Neural cell (in vitro differentiated cells): ENCODE measurements at regions not wholly inside any gene's neighbourhood (a gene's known extent, or its start where the extent isn't known, plus 50 kb on each side); places are given as distances from the start of the nearest gene placed in this dataset.

Experiments used
- H2AFZ ChIP-seq: fragments of 200-600, 300-800 bp; sonication (generic), shearing (Covaris generic); 2 replicates; pipeline ENCODE4 v1.6.0; 2014; ENCODE audit warnings: low read depth, mild to moderate bottlenecking, antibody characterized with exemption, low read length, moderate library complexity
- H3F3A ChIP-seq: fragments of 200-600 bp; shearing (Covaris generic); 2 replicates; pipeline ENCODE4 v1.6.1; 2016; ENCODE audit warnings: mild to moderate bottlenecking, moderate library complexity, mixed read lengths, antibody characterized with exemption, low read length; ENCODE audit not compliant: insufficient read depth, poor library complexity, severe bottlenecking
- H3K27ac ChIP-seq: fragments of 200-600, 300-800 bp; sonication (generic), shearing (Covaris generic); 2 replicates; pipeline ENCODE4 v1.5.1; 2014; ENCODE audit warnings: mild to moderate bottlenecking, low read length, moderate library complexity
- H3K27me3 ChIP-seq: fragments of 300-800, 200-600 bp; sonication (generic), shearing (Covaris generic); 2 replicates; pipeline ENCODE4 v1.6.0; 2014; ENCODE audit warnings: mild to moderate bottlenecking, low read depth, low read length, moderate library complexity; ENCODE audit not compliant: insufficient read depth
- H3K36me3 ChIP-seq: fragments of 300-800, 200-600 bp; sonication (generic), shearing (Covaris generic); 2 replicates; pipeline ENCODE4 v1.5.1; 2014; ENCODE audit warnings: mild to moderate bottlenecking, antibody characterized with exemption, low read length, moderate library complexity; ENCODE audit not compliant: insufficient read depth
- H3K4me2 ChIP-seq: fragments of 300-800, 200-600 bp; sonication (generic), shearing (Covaris generic); 2 replicates; pipeline ENCODE4 v1.6.0; 2014; ENCODE audit warnings: mild to moderate bottlenecking, low read length
- H3K4me3 ChIP-seq: fragments of 300-800, 200-600 bp; sonication (generic), shearing (Covaris generic); 2 replicates; pipeline ENCODE4 v1.5.1; 2014; ENCODE audit warnings: mild to moderate bottlenecking, low read length, moderate library complexity
- H3K79me2 ChIP-seq: fragments of 200-600 bp; shearing (Covaris generic); replicated peaks from 2 replicates; pipeline ENCODE4 v1.6.0; 2014; ENCODE audit warnings: mild to moderate bottlenecking, low read length, moderate library complexity; ENCODE audit not compliant: insufficient read depth
- H3K9ac ChIP-seq: fragments of 300-800, 200-600 bp; sonication (generic), shearing (Covaris generic); 2 replicates; pipeline ENCODE4 v1.6.1; 2016; ENCODE audit warnings: mild to moderate bottlenecking, low read length, mixed read lengths
- H3K9me2 ChIP-seq: fragments of 200-600 bp; shearing (Covaris generic); 2 replicates; pipeline ENCODE4 v1.6.1; 2016; ENCODE audit warnings: mild to moderate bottlenecking, low read length, mixed read lengths; ENCODE audit not compliant: insufficient read depth
- H3K9me3 ChIP-seq: fragments of 200-600, 300-800 bp; sonication (generic), shearing (Covaris generic); 2 replicates; pipeline ENCODE4 v1.6.1; 2016; ENCODE audit warnings: mild to moderate bottlenecking, mixed run types, low read length, moderate library complexity, mixed read lengths
- H4K20me1 ChIP-seq: fragments of 200-600 bp; shearing (Covaris generic); 2 replicates; pipeline ENCODE4 v1.6.1; 2016; ENCODE audit warnings: mild to moderate bottlenecking, mixed run types; ENCODE audit not compliant: insufficient read depth
- EP300 ChIP-seq: fragments of 450-650 bp; conservative IDR thresholded peaks from 2 replicates; pipeline ENCODE4 v1.6.1; 2014; ENCODE audit warnings: antibody characterized with exemption, mild to moderate bottlenecking, moderate library complexity; ENCODE audit not compliant: poor library complexity, severe bottlenecking
- EZH2 ChIP-seq: fragments of 200-600, 300-800 bp; shearing (Covaris generic), sonication (generic); IDR thresholded peaks from 2 replicates; pipeline ENCODE4 v1.6.1; 2014; ENCODE audit warnings: antibody characterized with exemption, low read length, borderline replicate concordance, mild to moderate bottlenecking; ENCODE audit not compliant: insufficient read depth, poor library complexity, severe bottlenecking
- MXI1 ChIP-seq: fragments of 450-650 bp; conservative IDR thresholded peaks from 2 replicates; pipeline ENCODE4 v1.6.1; 2014; ENCODE audit warnings: antibody characterized with exemption, mild to moderate bottlenecking; ENCODE audit not compliant: poor library complexity, severe bottlenecking
- POLR2AphosphoS5 ChIP-seq: IDR thresholded peaks from 2 replicates; pipeline ENCODE4 v1.6.1; 2012
- RAD21 ChIP-seq: fragments of 450-650 bp; conservative IDR thresholded peaks from 2 replicates; pipeline ENCODE4 v1.6.1; 2014; ENCODE audit warnings: antibody characterized with exemption, mild to moderate bottlenecking, moderate library complexity
- SMC3 ChIP-seq: fragments of 450-650 bp; conservative IDR thresholded peaks from 2 replicates; pipeline ENCODE4 v1.6.1; 2014; ENCODE audit warnings: antibody characterized with exemption, mild to moderate bottlenecking, moderate library complexity; ENCODE audit not compliant: poor library complexity
- TAF1 ChIP-seq: IDR thresholded peaks from 2 replicates; pipeline ENCODE4 v1.6.1; 2012; ENCODE audit warnings: low read depth
- TF ChIP-seq, protein P1 (sequence below): IDR thresholded peaks from 2 replicates; pipeline ENCODE4 v1.6.1; 2012; ENCODE audit warnings: borderline replicate concordance
- TF ChIP-seq, protein P2 (sequence below): fragments of 450-650 bp; IDR thresholded peaks from 2 replicates; pipeline ENCODE4 v1.5.1; 2014; ENCODE audit warnings: antibody characterized with exemption, mild to moderate bottlenecking, moderate library complexity; ENCODE audit not compliant: poor library complexity, severe bottlenecking

DNA sequence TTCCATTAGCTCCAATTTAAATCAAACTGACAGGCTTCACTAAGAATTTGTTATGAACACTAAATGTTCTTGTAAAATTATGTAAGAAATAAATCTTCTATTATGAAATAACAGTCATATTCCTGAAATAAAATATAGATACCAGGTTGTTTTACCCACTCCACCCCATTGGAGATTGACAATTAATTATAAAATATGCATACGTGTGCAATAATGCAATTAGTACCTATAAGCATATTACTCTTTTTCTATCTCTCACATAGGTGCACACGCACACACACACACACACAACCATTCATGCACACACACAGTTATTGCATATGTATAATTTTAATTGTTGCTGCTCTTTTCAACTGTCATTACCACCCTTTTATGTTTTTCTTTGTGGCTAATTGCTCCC lies 395.7 kb downstream of the SLITRK5 start:
- no peak overlapping the region for H3K4me3 ChIP-seq
- H3F3A ChIP-seq: no peaks in the 10 kb centered on the region
- H3K9me3 ChIP-seq: no peaks in the 10 kb centered on the region
- H3K9ac ChIP-seq: no peak overlapping the region
- H3K4me2 ChIP-seq: no peak overlapping the region
- TF ChIP-seq, protein P1, sequence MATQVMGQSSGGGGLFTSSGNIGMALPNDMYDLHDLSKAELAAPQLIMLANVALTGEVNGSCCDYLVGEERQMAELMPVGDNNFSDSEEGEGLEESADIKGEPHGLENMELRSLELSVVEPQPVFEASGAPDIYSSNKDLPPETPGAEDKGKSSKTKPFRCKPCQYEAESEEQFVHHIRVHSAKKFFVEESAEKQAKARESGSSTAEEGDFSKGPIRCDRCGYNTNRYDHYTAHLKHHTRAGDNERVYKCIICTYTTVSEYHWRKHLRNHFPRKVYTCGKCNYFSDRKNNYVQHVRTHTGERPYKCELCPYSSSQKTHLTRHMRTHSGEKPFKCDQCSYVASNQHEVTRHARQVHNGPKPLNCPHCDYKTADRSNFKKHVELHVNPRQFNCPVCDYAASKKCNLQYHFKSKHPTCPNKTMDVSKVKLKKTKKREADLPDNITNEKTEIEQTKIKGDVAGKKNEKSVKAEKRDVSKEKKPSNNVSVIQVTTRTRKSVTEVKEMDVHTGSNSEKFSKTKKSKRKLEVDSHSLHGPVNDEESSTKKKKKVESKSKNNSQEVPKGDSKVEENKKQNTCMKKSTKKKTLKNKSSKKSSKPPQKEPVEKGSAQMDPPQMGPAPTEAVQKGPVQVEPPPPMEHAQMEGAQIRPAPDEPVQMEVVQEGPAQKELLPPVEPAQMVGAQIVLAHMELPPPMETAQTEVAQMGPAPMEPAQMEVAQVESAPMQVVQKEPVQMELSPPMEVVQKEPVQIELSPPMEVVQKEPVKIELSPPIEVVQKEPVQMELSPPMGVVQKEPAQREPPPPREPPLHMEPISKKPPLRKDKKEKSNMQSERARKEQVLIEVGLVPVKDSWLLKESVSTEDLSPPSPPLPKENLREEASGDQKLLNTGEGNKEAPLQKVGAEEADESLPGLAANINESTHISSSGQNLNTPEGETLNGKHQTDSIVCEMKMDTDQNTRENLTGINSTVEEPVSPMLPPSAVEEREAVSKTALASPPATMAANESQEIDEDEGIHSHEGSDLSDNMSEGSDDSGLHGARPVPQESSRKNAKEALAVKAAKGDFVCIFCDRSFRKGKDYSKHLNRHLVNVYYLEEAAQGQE: no peak
- TF ChIP-seq SMC3 (no peak), EZH2 (no peak), EP300 (no peak), TAF1 (no peak), RAD21 (no peak), POLR2AphosphoS5 (no peak), MXI1 (no peak)
- TF ChIP-seq, protein P2, sequence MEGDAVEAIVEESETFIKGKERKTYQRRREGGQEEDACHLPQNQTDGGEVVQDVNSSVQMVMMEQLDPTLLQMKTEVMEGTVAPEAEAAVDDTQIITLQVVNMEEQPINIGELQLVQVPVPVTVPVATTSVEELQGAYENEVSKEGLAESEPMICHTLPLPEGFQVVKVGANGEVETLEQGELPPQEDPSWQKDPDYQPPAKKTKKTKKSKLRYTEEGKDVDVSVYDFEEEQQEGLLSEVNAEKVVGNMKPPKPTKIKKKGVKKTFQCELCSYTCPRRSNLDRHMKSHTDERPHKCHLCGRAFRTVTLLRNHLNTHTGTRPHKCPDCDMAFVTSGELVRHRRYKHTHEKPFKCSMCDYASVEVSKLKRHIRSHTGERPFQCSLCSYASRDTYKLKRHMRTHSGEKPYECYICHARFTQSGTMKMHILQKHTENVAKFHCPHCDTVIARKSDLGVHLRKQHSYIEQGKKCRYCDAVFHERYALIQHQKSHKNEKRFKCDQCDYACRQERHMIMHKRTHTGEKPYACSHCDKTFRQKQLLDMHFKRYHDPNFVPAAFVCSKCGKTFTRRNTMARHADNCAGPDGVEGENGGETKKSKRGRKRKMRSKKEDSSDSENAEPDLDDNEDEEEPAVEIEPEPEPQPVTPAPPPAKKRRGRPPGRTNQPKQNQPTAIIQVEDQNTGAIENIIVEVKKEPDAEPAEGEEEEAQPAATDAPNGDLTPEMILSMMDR: no peak
- no peak overlapping the region for H3K27ac ChIP-seq
- no peak overlapping the region for H2AFZ ChIP-seq
- H4K20me1 ChIP-seq: no peaks in the 10 kb centered on the region
- H3K79me2 ChIP-seq: no peaks in the 10 kb centered on the region
- no peaks in the 10 kb centered on the region for H3K27me3 ChIP-seq
- no peaks in the 10 kb centered on the region for H3K9me2 ChIP-seq
- no peaks in the 10 kb centered on the region for H3K36me3 ChIP-seq

DNA sequence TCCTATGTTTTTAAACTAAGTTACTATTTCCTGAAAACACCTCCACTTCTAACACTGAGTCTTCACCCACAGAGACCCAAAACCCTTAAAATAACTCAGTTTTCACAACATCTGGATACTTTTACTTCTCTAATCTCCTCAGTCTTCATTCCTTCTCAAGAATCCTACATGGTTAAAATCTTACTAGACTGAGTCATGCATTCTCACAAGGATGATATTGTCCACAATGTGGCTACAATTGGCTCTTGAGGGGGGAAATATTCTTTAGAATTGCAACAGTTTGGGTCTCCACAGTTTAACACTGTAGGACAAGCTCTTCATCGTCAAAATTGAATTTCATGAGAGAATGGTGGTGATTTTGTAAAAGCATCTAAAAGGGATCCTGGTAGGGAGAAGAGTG lies 397.1 kb downstream of the SLITRK5 start:
- no peaks in the 10 kb centered on the region for H3K79me2 ChIP-seq
- H3K27me3 ChIP-seq: no peaks in the 10 kb centered on the region
- no peaks in the 10 kb centered on the region for H3K9me3 ChIP-seq
- H3K27ac ChIP-seq: no peak overlapping the region
- TF ChIP-seq POLR2AphosphoS5: no peak
- no peak for TF ChIP-seq EP300
- TF ChIP-seq SMC3: no peak
- TF ChIP-seq RAD21: no peak
- no peak for TF ChIP-seq MXI1
- TF ChIP-seq, protein P2: no peak
- no peak for TF ChIP-seq TAF1
- TF ChIP-seq EZH2: no peak
- TF ChIP-seq, protein P1: no peak
- no peak overlapping the region for H3K4me3 ChIP-seq
- H3K9ac ChIP-seq: no peak overlapping the region
- H4K20me1 ChIP-seq: no peaks in the 10 kb centered on the region
- no peaks in the 10 kb centered on the region for H3K9me2 ChIP-seq
- no peak overlapping the region for H2AFZ ChIP-seq
- H3K4me2 ChIP-seq: no peak overlapping the region
- H3F3A ChIP-seq: no peaks in the 10 kb centered on the region
- H3K36me3 ChIP-seq: no peaks in the 10 kb centered on the region
